ENCODE measurements at regions not wholly inside any gene's neighbourhood (a gene's known extent, or its start where the extent isn't known, plus 50 kb on each side); places are given as distances from the start of the nearest gene placed in this dataset.
"Not testable (repeated sequence)": the region's sequence is repeated elsewhere in the genome, so short reads cannot be mapped to it uniquely, and the experiment has no call there.

- DNase-seq (ENCODE audit: low spot score), result not testable (repeated sequence)
Measured at GRCh38 chr13:78866076-78866475, 207.1 kb upstream of the OBI1 start.

GRCh38 chr13:78862446-78862845 is 203.5 kb upstream of the OBI1 start:
- no peak for DNase-seq (ENCODE audit: low spot score)

GRCh38 chr13:78852709-78853108 is 193.8 kb upstream of the OBI1 start:
- DNase-seq (ENCODE audit: low spot score), result no peak

GRCh38 chr13:78845656-78846365 is 186.9 kb upstream of the OBI1 start:
- no peak for DNase-seq (ENCODE audit: low spot score)

- no peak for DNase-seq (ENCODE audit: low spot score)
Measured at GRCh38 chr13:78844106-78844505, 185.2 kb upstream of the OBI1 start.

GRCh38 chr13:78841358-78841963 is 182.5 kb upstream of the OBI1 start:
- DNase-seq (ENCODE audit: low spot score), result no peak

GRCh38 chr13:78836238-78836784 is 177.4 kb upstream of the OBI1 start:
- DNase-seq (ENCODE audit: low spot score), result no peak

GRCh38 chr13:78832461-78832860 is 173.5 kb upstream of the OBI1 start:
- no peak for DNase-seq (ENCODE audit: low spot score)

- DNase-seq (ENCODE audit: low spot score), result no peak
Measured at GRCh38 chr13:78830508-78830907, 171.6 kb upstream of the OBI1 start.

- DNase-seq (ENCODE audit: low spot score), result no peak
Measured at GRCh38 chr13:78829821-78830220, 170.9 kb upstream of the OBI1 start.

- no peak for DNase-seq (ENCODE audit: low spot score)
Measured at GRCh38 chr13:78827471-78827870, 168.5 kb upstream of the OBI1 start.

GRCh38 chr13:78826936-78827335 is 168.0 kb upstream of the OBI1 start:
- no peak for DNase-seq (ENCODE audit: low spot score)

GRCh38 chr13:78826312-78826711 is 167.4 kb upstream of the OBI1 start:
- no peak for DNase-seq (ENCODE audit: low spot score)

- DNase-seq (ENCODE audit: low spot score), result no peak
Measured at GRCh38 chr13:78820541-78820940, 161.6 kb upstream of the OBI1 start.

- DNase-seq (ENCODE audit: low spot score), result no peak
Measured at GRCh38 chr13:78816592-78816991, 157.6 kb upstream of the OBI1 start.

- no peak for DNase-seq (ENCODE audit: low spot score)
Measured at GRCh38 chr13:78816154-78816553, 157.2 kb upstream of the OBI1 start.

- no peak for DNase-seq (ENCODE audit: low spot score)
Measured at GRCh38 chr13:78806457-78806856, 147.5 kb upstream of the OBI1 start.

- DNase-seq (ENCODE audit: low spot score), result no peak
Measured at GRCh38 chr13:78802912-78803311, 144.0 kb upstream of the OBI1 start.

- no peak for DNase-seq (ENCODE audit: low spot score)
Measured at GRCh38 chr13:78787190-78787589, 128.2 kb upstream of the OBI1 start.

GRCh38 chr13:78786459-78786858 is 127.5 kb upstream of the OBI1 start:
- no peak for DNase-seq (ENCODE audit: low spot score)

- DNase-seq (ENCODE audit: low spot score), result no peak
Measured at GRCh38 chr13:78785764-78786163, 126.8 kb upstream of the OBI1 start.

GRCh38 chr13:78784014-78784750 is 125.2 kb upstream of the OBI1 start:
- DNase-seq (ENCODE audit: low spot score), result no peak

GRCh38 chr13:78780708-78781107 is 121.8 kb upstream of the OBI1 start:
- DNase-seq (ENCODE audit: low spot score), result no peak

Measured in CD4-positive, alpha-beta T cell treated with Interleukin-6 at 100 ng/mL for 8 hours (primary cell).